ENCODE measurements at regions not wholly inside any gene's neighbourhood (a gene's known extent, or its start where the extent isn't known, plus 50 kb on each side); places are given as distances from the start of the nearest gene placed in this dataset.
"Not testable (repeated sequence)": the region's sequence is repeated elsewhere in the genome, so short reads cannot be mapped to it uniquely, and the experiment has no call there.

DNA sequence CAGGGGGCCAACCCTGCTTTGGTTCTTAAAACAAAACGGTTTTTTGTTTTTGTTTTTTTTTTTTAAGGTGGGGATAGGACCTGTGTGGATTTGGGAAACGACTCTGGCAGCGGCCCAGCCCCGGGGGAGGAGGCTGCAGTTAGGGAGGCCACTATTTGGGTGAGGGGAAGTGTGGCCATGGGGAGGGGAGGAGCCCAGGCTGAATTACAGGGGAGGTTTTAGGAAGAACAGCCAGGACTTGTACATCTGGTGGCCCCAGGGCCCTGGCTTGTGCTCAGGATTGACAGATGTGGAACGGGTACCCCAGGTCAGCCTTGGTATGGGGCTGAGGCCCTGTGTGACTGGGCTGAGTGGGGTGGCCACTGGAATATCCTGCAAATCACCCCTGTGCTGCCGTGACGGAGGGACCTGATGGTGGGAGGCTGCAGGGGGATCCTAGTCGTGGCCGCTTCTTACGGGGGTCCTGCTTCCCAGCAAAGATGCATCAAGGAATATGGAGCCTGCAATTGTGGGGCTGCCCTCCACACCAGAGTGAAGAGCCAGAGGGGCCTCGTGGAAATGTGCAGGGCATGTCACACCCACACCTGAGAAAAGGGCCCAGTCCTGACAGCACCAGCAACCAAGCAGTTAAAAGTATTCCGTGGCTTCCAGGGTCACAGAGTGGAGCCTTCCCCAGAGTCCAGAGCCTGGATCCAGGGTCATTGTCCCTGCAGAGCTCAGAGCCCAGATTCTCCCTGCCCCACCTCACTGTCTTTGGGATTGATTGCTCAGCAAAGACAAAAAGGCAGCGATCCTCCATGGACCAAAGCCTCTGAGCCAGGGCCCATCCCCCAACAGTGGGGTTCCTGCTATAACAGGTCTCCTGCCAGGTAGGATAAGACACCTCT lies 55.2 kb upstream of the WNT7B start:
- Histone ChIP-seq H3K4me2 (ENCODE audit: insufficient read depth, low read length) (no peak overlapping the region), H3K36me3 (ENCODE audit: insufficient read depth, low read length) (no peaks in the 10 kb centered on the region), H4K20me1 (ENCODE audit: insufficient read depth, low read length) (no peaks in the 10 kb centered on the region), H3K27ac (ENCODE audit: low read depth, low read length) (no peak overlapping the region), H3K79me2 (ENCODE audit: insufficient read depth, low read length) (peaks cover 13% of the 10 kb centered on the region), H3K4me3 (ENCODE audit: insufficient read depth, low read length) (no peak overlapping the region), H3K9me3 (ENCODE audit: low read depth, low read length) (no peaks in the 10 kb centered on the region), H3K4me1 (ENCODE audit: insufficient read depth, low read length) (peaks cover 16% of the 10 kb centered on the region), H2AFZ (ENCODE audit: low read length) (no peak overlapping the region), H3K27me3 (ENCODE audit: insufficient read depth, low read length) (no peaks in the 10 kb centered on the region)
- TF ChIP-seq CTCF (IDR thresholded peaks at IDR 0.05; ENCODE audit: extremely low read depth, low read depth, low read length) = no peak
- peak; percentile 58 for DNase-seq (ENCODE audit: insufficient read length, low spot score, missing footprints)

GRCh38 chr22:46033256-46034200 lies 56.6 kb upstream of the WNT7B start:
- no peak overlapping the region for H3K4me3 ChIP-seq (ENCODE audit: insufficient read depth, low read length)
- H3K9me3 ChIP-seq (ENCODE audit: low read depth, low read length) = no peaks in the 10 kb centered on the region
- no peak overlapping the region for H3K4me2 ChIP-seq (ENCODE audit: insufficient read depth, low read length)
- H4K20me1 ChIP-seq (ENCODE audit: insufficient read depth, low read length) = no peaks in the 10 kb centered on the region
- H2AFZ ChIP-seq (ENCODE audit: low read length) = no peak overlapping the region
- H3K36me3 ChIP-seq (ENCODE audit: insufficient read depth, low read length) = no peaks in the 10 kb centered on the region
- TF ChIP-seq CTCF (IDR thresholded peaks at IDR 0.05; ENCODE audit: extremely low read depth, low read depth, low read length) = no peak
- H3K4me1 ChIP-seq (ENCODE audit: insufficient read depth, low read length) = peaks cover 16% of the 10 kb centered on the region
- DNase-seq (ENCODE audit: insufficient read length, low spot score, missing footprints) = peak; percentile 85
- H3K79me2 ChIP-seq (ENCODE audit: insufficient read depth, low read length) = peaks cover 18% of the 10 kb centered on the region
- no peak overlapping the region for H3K27ac ChIP-seq (ENCODE audit: low read depth, low read length)
- H3K27me3 ChIP-seq (ENCODE audit: insufficient read depth, low read length) = no peaks in the 10 kb centered on the region

GRCh38 chr22:46034480-46034879 lies 57.5 kb upstream of the WNT7B start:
- H2AFZ ChIP-seq (ENCODE audit: low read length); H3K36me3 ChIP-seq (ENCODE audit: insufficient read depth, low read length); H4K20me1 ChIP-seq (ENCODE audit: insufficient read depth, low read length); H3K4me3 ChIP-seq (ENCODE audit: insufficient read depth, low read length); H3K9me3 ChIP-seq (ENCODE audit: low read depth, low read length); DNase-seq (ENCODE audit: insufficient read length, low spot score, missing footprints); H3K27me3 ChIP-seq (ENCODE audit: insufficient read depth, low read length); H3K27ac ChIP-seq (ENCODE audit: low read depth, low read length): not testable (repeated sequence)
- H3K4me2 ChIP-seq (ENCODE audit: insufficient read depth, low read length) = peak overlapping the region; percentile 78
- H3K4me1 ChIP-seq (ENCODE audit: insufficient read depth, low read length) = peaks cover 16% of the 10 kb centered on the region
- H3K79me2 ChIP-seq (ENCODE audit: insufficient read depth, low read length) = peaks cover 18% of the 10 kb centered on the region

DNA sequence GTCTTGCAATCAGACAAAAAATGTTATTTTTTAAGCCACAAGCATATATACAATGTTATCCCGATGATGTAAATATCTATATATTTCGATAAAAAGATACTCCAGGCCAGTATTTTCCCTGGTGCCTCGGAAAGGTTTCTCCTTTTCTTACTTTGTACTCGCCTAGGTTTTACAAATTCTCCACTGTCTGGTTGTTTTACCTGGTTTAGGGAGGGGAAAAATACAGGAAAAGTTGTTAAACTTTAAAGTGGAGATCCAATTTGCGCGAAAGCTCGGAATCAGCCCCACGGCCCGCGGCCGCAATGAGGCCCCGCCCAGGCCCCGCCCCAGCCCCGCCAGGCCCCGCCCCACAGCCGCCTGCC lies 58.4 kb upstream of the WNT7B start:
- no peak for DNase-seq (ENCODE audit: insufficient read length, low spot score, missing footprints)
- H3K27ac ChIP-seq (ENCODE audit: low read depth, low read length) = peak overlapping the region; percentile 83

More for the DNA sequence above, 58.4 kb upstream of the WNT7B start:
- Histone ChIP-seq H3K4me3 (ENCODE audit: insufficient read depth, low read length) (peak overlapping the region; percentile 74), H2AFZ (ENCODE audit: low read length) (peak overlapping the region; percentile 86), H3K4me2 (ENCODE audit: insufficient read depth, low read length) (peak overlapping the region; percentile 78), H4K20me1 (ENCODE audit: insufficient read depth, low read length) (no peaks in the 10 kb centered on the region), H3K36me3 (ENCODE audit: insufficient read depth, low read length) (no peaks in the 10 kb centered on the region), H3K9me3 (ENCODE audit: low read depth, low read length) (no peaks in the 10 kb centered on the region), H3K27me3 (ENCODE audit: insufficient read depth, low read length) (no peaks in the 10 kb centered on the region), H3K4me1 (ENCODE audit: insufficient read depth, low read length) (peaks cover 16% of the 10 kb centered on the region), H3K79me2 (ENCODE audit: insufficient read depth, low read length) (peaks cover 18% of the 10 kb centered on the region)
- TF ChIP-seq CTCF (IDR thresholded peaks at IDR 0.05; ENCODE audit: extremely low read depth, low read depth, low read length) = no peak

All from osteoblast (primary cell).